ENCODE measurements at regions not wholly inside any gene's neighbourhood (a gene's known extent, or its start where the extent isn't known, plus 50 kb on each side); places are given as distances from the start of the nearest gene placed in this dataset.

- no peak for DNase-seq (ENCODE audit: low read depth, low spot score)
- no peaks in the 10 kb centered on the region for H3K4me1 ChIP-seq (ENCODE audit: control insufficient read depth, insufficient read depth, low read length)
- no peaks in the 10 kb centered on the region for H3K36me3 ChIP-seq (ENCODE audit: control insufficient read depth, insufficient read depth, low read length)
- H3K9me3 ChIP-seq (ENCODE audit: control insufficient read depth, insufficient read depth, low read length) = no peaks in the 10 kb centered on the region
- H3K4me3 ChIP-seq (ENCODE audit: low read length) = no peak overlapping the region
- no peaks in the 10 kb centered on the region for H3K27me3 ChIP-seq (ENCODE audit: control insufficient read depth, insufficient read depth, low read length)
- no peak overlapping the region for H3K27ac ChIP-seq (ENCODE audit: low read length)
Observed at GRCh38 chr15:57875347-57875746, 168.8 kb downstream of the POLR2M start.

GRCh38 chr15:57878573-57878972, 172.1 kb downstream of the POLR2M start:
- WGBS (ENCODE audit: insufficient coverage, insufficient read length) = no CpG with 5 or more reads among the region's 2 CpGs
- H3K36me3 ChIP-seq (ENCODE audit: control insufficient read depth, insufficient read depth, low read length) = no peaks in the 10 kb centered on the region
- H3K4me3 ChIP-seq (ENCODE audit: low read length) = no peak overlapping the region
- no peaks in the 10 kb centered on the region for H3K4me1 ChIP-seq (ENCODE audit: control insufficient read depth, insufficient read depth, low read length)
- H3K27ac ChIP-seq (ENCODE audit: low read length) = no peak overlapping the region
- no peaks in the 10 kb centered on the region for H3K27me3 ChIP-seq (ENCODE audit: control insufficient read depth, insufficient read depth, low read length)
- DNase-seq (ENCODE audit: low read depth, low spot score) = no peak
- H3K9me3 ChIP-seq (ENCODE audit: control insufficient read depth, insufficient read depth, low read length) = no peaks in the 10 kb centered on the region

- Histone ChIP-seq H3K27me3 (ENCODE audit: control insufficient read depth, insufficient read depth, low read length) (no peaks in the 10 kb centered on the region), H3K4me3 (ENCODE audit: low read length) (no peak overlapping the region), H3K36me3 (ENCODE audit: control insufficient read depth, insufficient read depth, low read length) (no peaks in the 10 kb centered on the region), H3K27ac (ENCODE audit: low read length) (no peak overlapping the region), H3K9me3 (ENCODE audit: control insufficient read depth, insufficient read depth, low read length) (no peaks in the 10 kb centered on the region), H3K4me1 (ENCODE audit: control insufficient read depth, insufficient read depth, low read length) (no peaks in the 10 kb centered on the region)
- DNase-seq (ENCODE audit: low read depth, low spot score) = no peak
- no CpG with 5 or more reads among the region's 3 CpGs for WGBS (ENCODE audit: insufficient coverage, insufficient read length)
Observed at GRCh38 chr15:57881361-57881760, 174.8 kb downstream of the POLR2M start.

GRCh38 chr15:57881972-57882371, 175.5 kb downstream of the POLR2M start:
- DNase-seq (ENCODE audit: low read depth, low spot score) = no peak
- no peaks in the 10 kb centered on the region for H3K4me1 ChIP-seq (ENCODE audit: control insufficient read depth, insufficient read depth, low read length)
- H3K27ac ChIP-seq (ENCODE audit: low read length) = no peak overlapping the region
- WGBS (ENCODE audit: insufficient coverage, insufficient read length) = no CpG with 5 or more reads among the region's 3 CpGs
- H3K36me3 ChIP-seq (ENCODE audit: control insufficient read depth, insufficient read depth, low read length) = no peaks in the 10 kb centered on the region
- H3K9me3 ChIP-seq (ENCODE audit: control insufficient read depth, insufficient read depth, low read length) = no peaks in the 10 kb centered on the region
- H3K4me3 ChIP-seq (ENCODE audit: low read length) = no peak overlapping the region
- H3K27me3 ChIP-seq (ENCODE audit: control insufficient read depth, insufficient read depth, low read length) = no peaks in the 10 kb centered on the region

- Histone ChIP-seq H3K4me1 (ENCODE audit: control insufficient read depth, insufficient read depth, low read length) (no peaks in the 10 kb centered on the region), H3K9me3 (ENCODE audit: control insufficient read depth, insufficient read depth, low read length) (no peaks in the 10 kb centered on the region), H3K27me3 (ENCODE audit: control insufficient read depth, insufficient read depth, low read length) (no peaks in the 10 kb centered on the region), H3K36me3 (ENCODE audit: control insufficient read depth, insufficient read depth, low read length) (no peaks in the 10 kb centered on the region), H3K4me3 (ENCODE audit: low read length) (no peak overlapping the region), H3K27ac (ENCODE audit: low read length) (no peak overlapping the region)
- WGBS (ENCODE audit: insufficient coverage, insufficient read length) = no CpG with 5 or more reads among the region's 1 CpG
- no peak for DNase-seq (ENCODE audit: low read depth, low spot score)
Observed at GRCh38 chr15:57883701-57884100, 177.2 kb downstream of the POLR2M start.

GRCh38 chr15:57884936-57885335, 178.4 kb downstream of the POLR2M start:
- no peaks in the 10 kb centered on the region for H3K27me3 ChIP-seq (ENCODE audit: control insufficient read depth, insufficient read depth, low read length)
- no CpG with 5 or more reads among the region's 1 CpG for WGBS (ENCODE audit: insufficient coverage, insufficient read length)
- DNase-seq (ENCODE audit: low read depth, low spot score) = no peak

GRCh38 chr15:57885435-57885834, 178.9 kb downstream of the POLR2M start:
- DNase-seq (ENCODE audit: low read depth, low spot score) = no peak
- H3K36me3 ChIP-seq (ENCODE audit: control insufficient read depth, insufficient read depth, low read length) = no peaks in the 10 kb centered on the region
- no CpG with 5 or more reads among the region's 5 CpGs for WGBS (ENCODE audit: insufficient coverage, insufficient read length)
- H3K4me1 ChIP-seq (ENCODE audit: control insufficient read depth, insufficient read depth, low read length) = no peaks in the 10 kb centered on the region
- H3K27ac ChIP-seq (ENCODE audit: low read length) = no peak overlapping the region
- H3K4me3 ChIP-seq (ENCODE audit: low read length) = no peak overlapping the region
- no peaks in the 10 kb centered on the region for H3K27me3 ChIP-seq (ENCODE audit: control insufficient read depth, insufficient read depth, low read length)
- no peaks in the 10 kb centered on the region for H3K9me3 ChIP-seq (ENCODE audit: control insufficient read depth, insufficient read depth, low read length)

More at GRCh38 chr15:57884936-57885335, 178.4 kb downstream of the POLR2M start:
- Histone ChIP-seq H3K27ac (ENCODE audit: low read length) (no peak overlapping the region), H3K9me3 (ENCODE audit: control insufficient read depth, insufficient read depth, low read length) (no peaks in the 10 kb centered on the region), H3K4me3 (ENCODE audit: low read length) (no peak overlapping the region), H3K36me3 (ENCODE audit: control insufficient read depth, insufficient read depth, low read length) (no peaks in the 10 kb centered on the region), H3K4me1 (ENCODE audit: control insufficient read depth, insufficient read depth, low read length) (no peaks in the 10 kb centered on the region)

- no peaks in the 10 kb centered on the region for H3K9me3 ChIP-seq (ENCODE audit: control insufficient read depth, insufficient read depth, low read length)
- no peaks in the 10 kb centered on the region for H3K27me3 ChIP-seq (ENCODE audit: control insufficient read depth, insufficient read depth, low read length)
- no peak overlapping the region for H3K27ac ChIP-seq (ENCODE audit: low read length)
- H3K36me3 ChIP-seq (ENCODE audit: control insufficient read depth, insufficient read depth, low read length) = no peaks in the 10 kb centered on the region
- H3K4me3 ChIP-seq (ENCODE audit: low read length) = no peak overlapping the region
- no peak for DNase-seq (ENCODE audit: low read depth, low spot score)
- H3K4me1 ChIP-seq (ENCODE audit: control insufficient read depth, insufficient read depth, low read length) = no peaks in the 10 kb centered on the region
- no CpG with 5 or more reads among the region's 2 CpGs for WGBS (ENCODE audit: insufficient coverage, insufficient read length)
Observed at GRCh38 chr15:57887825-57888224, 177.7 kb downstream of the ALDH1A2 start.

GRCh38 chr15:57890351-57890750, 175.2 kb downstream of the ALDH1A2 start:
- no CpG with 5 or more reads among the region's 1 CpG for WGBS (ENCODE audit: insufficient coverage, insufficient read length)
- Histone ChIP-seq H3K4me1 (ENCODE audit: control insufficient read depth, insufficient read depth, low read length) (no peaks in the 10 kb centered on the region), H3K27ac (ENCODE audit: low read length) (no peak overlapping the region), H3K27me3 (ENCODE audit: control insufficient read depth, insufficient read depth, low read length) (no peaks in the 10 kb centered on the region), H3K36me3 (ENCODE audit: control insufficient read depth, insufficient read depth, low read length) (no peaks in the 10 kb centered on the region), H3K9me3 (ENCODE audit: control insufficient read depth, insufficient read depth, low read length) (no peaks in the 10 kb centered on the region), H3K4me3 (ENCODE audit: low read length) (no peak overlapping the region)
- DNase-seq (ENCODE audit: low read depth, low spot score) = no peak

GRCh38 chr15:57890878-57891277, 174.6 kb downstream of the ALDH1A2 start:
- Histone ChIP-seq H3K4me1 (ENCODE audit: control insufficient read depth, insufficient read depth, low read length) (no peaks in the 10 kb centered on the region), H3K9me3 (ENCODE audit: control insufficient read depth, insufficient read depth, low read length) (no peaks in the 10 kb centered on the region), H3K27ac (ENCODE audit: low read length) (no peak overlapping the region), H3K4me3 (ENCODE audit: low read length) (no peak overlapping the region), H3K27me3 (ENCODE audit: control insufficient read depth, insufficient read depth, low read length) (no peaks in the 10 kb centered on the region), H3K36me3 (ENCODE audit: control insufficient read depth, insufficient read depth, low read length) (no peaks in the 10 kb centered on the region)
- WGBS (ENCODE audit: insufficient coverage, insufficient read length) = no CpG with 5 or more reads among the region's 3 CpGs
- no peak for DNase-seq (ENCODE audit: low read depth, low spot score)

- H3K9me3 ChIP-seq (ENCODE audit: control insufficient read depth, insufficient read depth, low read length) = no peaks in the 10 kb centered on the region
- no peaks in the 10 kb centered on the region for H3K36me3 ChIP-seq (ENCODE audit: control insufficient read depth, insufficient read depth, low read length)
- no peak for DNase-seq (ENCODE audit: low read depth, low spot score)
- H3K27me3 ChIP-seq (ENCODE audit: control insufficient read depth, insufficient read depth, low read length) = no peaks in the 10 kb centered on the region
- no peak overlapping the region for H3K27ac ChIP-seq (ENCODE audit: low read length)
- WGBS (ENCODE audit: insufficient coverage, insufficient read length) = no CpG with 5 or more reads among the region's 1 CpG
- H3K4me1 ChIP-seq (ENCODE audit: control insufficient read depth, insufficient read depth, low read length) = no peaks in the 10 kb centered on the region
- no peak overlapping the region for H3K4me3 ChIP-seq (ENCODE audit: low read length)
Observed at GRCh38 chr15:57892181-57892580, 173.3 kb downstream of the ALDH1A2 start.

Data from iPS DF 6.9 (cell line).